GM23338 (cell line): ENCODE measurements at regions not wholly inside any gene's neighbourhood (a gene's known extent, or its start where the extent isn't known, plus 50 kb on each side); places are given as distances from the start of the nearest gene placed in this dataset.

ENCODE experiments used
- ATAC-seq: fragments of 200-7000 bp; cut with Tn5 transposase; 3 replicates; pipeline ENCODE4 v1.9.1; 2020
- DNase-seq: peaks from one replicate; pipeline ENCODE4 v3.0.0-alpha.2; 2015; ENCODE audit warnings: low spot score
- H2AFZ ChIP-seq: fragments of 200-600 bp; sonication (generic); 2 replicates; pipeline ENCODE4 v1.8.0; 2016; ENCODE audit warnings: antibody characterized with exemption, mild to moderate bottlenecking, moderate library complexity
- H3F3A ChIP-seq: fragments of 200-600 bp; sonication (generic); replicated peaks from 2 replicates; pipeline ENCODE4 v1.8.0; 2017; ENCODE audit warnings: antibody characterized with exemption, mixed run types, low read depth
- H3K27ac ChIP-seq: fragments of 200-600 bp; sonication (generic); 2 replicates; pipeline ENCODE4 v1.6.1; 2016; ENCODE audit warnings: low read depth
- H3K27me3 ChIP-seq: fragments of 200-600 bp; sonication (generic); 2 replicates; pipeline ENCODE4 v1.8.0; 2016; ENCODE audit warnings: mild to moderate bottlenecking, mixed run types, moderate library complexity; ENCODE audit not compliant: insufficient read depth
- H3K36me3 ChIP-seq: fragments of 200-600 bp; sonication (generic); 2 replicates; pipeline ENCODE4 v1.8.0; 2016; ENCODE audit warnings: mild to moderate bottlenecking; ENCODE audit not compliant: insufficient read depth
- H3K4me1 ChIP-seq: fragments of 200-600 bp; sonication (generic); 2 replicates; pipeline ENCODE4 v1.8.0; 2016; ENCODE audit warnings: mild to moderate bottlenecking, moderate library complexity; ENCODE audit not compliant: insufficient read depth
- H3K4me2 ChIP-seq: fragments of 200-600 bp; sonication (generic); 2 replicates; pipeline ENCODE4 v1.7.1; 2017; ENCODE audit warnings: mixed run types
- H3K4me3 ChIP-seq: fragments of 200-600 bp; sonication (generic); 2 replicates; pipeline ENCODE4 v1.6.1; 2016; ENCODE audit warnings: mixed run types
- H3K79me2 ChIP-seq: fragments of 200-600 bp; sonication (generic); replicated peaks from 2 replicates; pipeline ENCODE4 v1.8.0; 2017; ENCODE audit warnings: mild to moderate bottlenecking; ENCODE audit not compliant: insufficient read depth
- H3K9me2 ChIP-seq: fragments of 200-600 bp; sonication (generic); 2 replicates; pipeline ENCODE4 v1.8.0; 2017; ENCODE audit not compliant: insufficient read depth
- H4K20me1 ChIP-seq: fragments of 200-600 bp; sonication (generic); replicated peaks from 2 replicates; pipeline ENCODE4 v1.8.0; 2017; ENCODE audit warnings: mild to moderate bottlenecking; ENCODE audit not compliant: insufficient read depth
- H3K27ac Mint-ChIP-seq: 2 replicates; pipeline ENCODE4 v1.8.0; 2020; ENCODE audit warnings: inconsistent platforms, mild to moderate bottlenecking, moderate library complexity, mixed read lengths
- H3K27me3 Mint-ChIP-seq: 3 replicates; pipeline ENCODE4 v1.8.0; 2022; ENCODE audit warnings: low read depth, mild to moderate bottlenecking, moderate library complexity, mixed read lengths, inconsistent platforms; ENCODE audit not compliant: insufficient read depth, poor library complexity
- H3K36me3 Mint-ChIP-seq: 3 replicates; pipeline ENCODE4 v1.8.0; 2021; ENCODE audit warnings: low read depth, mild to moderate bottlenecking, inconsistent platforms, moderate library complexity, mixed read lengths
- H3K4me1 Mint-ChIP-seq: 3 replicates; pipeline ENCODE4 v1.8.0; 2020; ENCODE audit warnings: mild to moderate bottlenecking, inconsistent platforms, mixed read lengths
- H3K4me3 Mint-ChIP-seq: 3 replicates; pipeline ENCODE4 v1.8.0; 2021; ENCODE audit warnings: moderate library complexity, mild to moderate bottlenecking, inconsistent platforms, mixed read lengths
- H3K9me3 Mint-ChIP-seq: 3 replicates; pipeline ENCODE4 v1.8.0; 2020; ENCODE audit warnings: moderate library complexity, mild to moderate bottlenecking, inconsistent platforms, mixed read lengths
- CREB1 ChIP-seq: fragments of 250-450 bp; sonication (Bioruptor Pico); IDR thresholded peaks from 2 replicates; pipeline ENCODE4 v1.5.0; 2020; ENCODE audit warnings: low read depth, mild to moderate bottlenecking, moderate library complexity
- ETS1 ChIP-seq: IDR thresholded peaks from 2 replicates; pipeline ENCODE4 v1.6.1; 2016; ENCODE audit warnings: antibody characterized with exemption
- EZH2 ChIP-seq: fragments of 200-600 bp; sonication (generic); IDR thresholded peaks from one replicate; pipeline ENCODE4 v1.8.0; 2017; ENCODE audit warnings: antibody characterized with exemption, mild to moderate bottlenecking, low read depth; ENCODE audit not compliant: unreplicated experiment
- EZH2phosphoT487 ChIP-seq: fragments of 200-600 bp; sonication (generic); IDR thresholded peaks from one replicate; pipeline ENCODE4 v1.8.1; 2018; ENCODE audit warnings: antibody characterized with exemption; ENCODE audit not compliant: unreplicated experiment
- JUNB ChIP-seq: IDR thresholded peaks from one replicate; pipeline ENCODE4 v1.6.1; 2016; ENCODE audit warnings: antibody characterized with exemption; ENCODE audit not compliant: unreplicated experiment
- NANOG ChIP-seq: IDR thresholded peaks from 2 replicates; pipeline ENCODE4 v1.6.1; 2016; ENCODE audit warnings: antibody characterized with exemption, borderline replicate concordance
- POLR2AphosphoS5 ChIP-seq: IDR thresholded peaks from 2 replicates; pipeline ENCODE4 v1.6.1; 2016; ENCODE audit warnings: antibody characterized with exemption, low read depth
- STAT1 ChIP-seq: IDR thresholded peaks from one replicate; pipeline ENCODE4 v1.6.1; 2016; ENCODE audit warnings: antibody characterized with exemption; ENCODE audit not compliant: unreplicated experiment
- ZNF331 ChIP-seq: fragments of 250-450 bp; sonication (Bioruptor Pico); IDR thresholded peaks from 2 replicates; pipeline ENCODE4 v1.5.0; 2020; ENCODE audit warnings: low read depth, mild to moderate bottlenecking, moderate library complexity
- TF ChIP-seq, protein P1 (sequence below), 2 experiments: fragments of 200-600 bp in 1 of 2; sonication (generic) in 1 of 2; conservative IDR thresholded peaks; 2 replicates each; pipeline versions ENCODE4 v1.5.1 to v1.6.1; 2016 to 2017; ENCODE audit warnings: antibody characterized with exemption in 2 of 2, low read depth in 2 of 2, mild to moderate bottlenecking in 2 of 2, moderate library complexity in 1 of 2
- TF ChIP-seq, protein P2 (sequence below): fragments of 250-450 bp; sonication (Bioruptor Pico); IDR thresholded peaks from 2 replicates; pipeline ENCODE4 v1.5.0; 2020; ENCODE audit warnings: mild to moderate bottlenecking, moderate library complexity

- no peak overlapping the region for H2AFZ ChIP-seq
- no peaks in the 10 kb centered on the region for H3K9me2 ChIP-seq
- Mint-ChIP-seq H3K4me1 (peaks cover 39% of the 10 kb centered on the region), H3K9me3 (no peaks in the 10 kb centered on the region), H3K27ac (no peak overlapping the region), H3K4me3 (no peak overlapping the region), H3K36me3 (no peaks in the 10 kb centered on the region; the same call in 2 of the 3 replicates), H3K27me3 (peaks cover 2% of the 10 kb centered on the region)
- H3K4me3 ChIP-seq: no peak overlapping the region
- H3F3A ChIP-seq: no peaks in the 10 kb centered on the region
- no peak for ATAC-seq
- no peaks in the 10 kb centered on the region for H3K36me3 ChIP-seq
- no peaks in the 10 kb centered on the region for H3K27me3 ChIP-seq
- H3K79me2 ChIP-seq: no peaks in the 10 kb centered on the region
- DNase-seq: no peak
- no peak overlapping the region for H3K4me2 ChIP-seq
- TF ChIP-seq EZH2 (no peak), EZH2phosphoT487 (no peak), ETS1 (no peak), POLR2AphosphoS5 (no peak), CREB1 (CRISPR knock-in tag) (no peak), STAT1 (no peak), NANOG (no peak)
- no peaks in the 10 kb centered on the region for H4K20me1 ChIP-seq
- H3K4me1 ChIP-seq: peaks cover 10% of the 10 kb centered on the region; the same call in 1 of the 2 replicates
- H3K27ac ChIP-seq: no peak overlapping the region
Observed at GRCh38 chr13:73991884-73992283, 142.3 kb downstream of the KLF12 start.

- no peak overlapping the region for H2AFZ ChIP-seq
- no peak overlapping the region for H3K4me3 ChIP-seq
- H3F3A ChIP-seq: no peaks in the 10 kb centered on the region
- Mint-ChIP-seq H3K4me1 (peaks cover 35% of the 10 kb centered on the region), H3K36me3 (no peaks in the 10 kb centered on the region; the same call in 2 of the 3 replicates), H3K27ac (no peak overlapping the region; the same call in 1 of the 2 replicates), H3K4me3 (no peak overlapping the region), H3K27me3 (peaks cover 2% of the 10 kb centered on the region), H3K9me3 (no peaks in the 10 kb centered on the region)
- H4K20me1 ChIP-seq: no peaks in the 10 kb centered on the region
- H3K27ac ChIP-seq: no peak overlapping the region
- H3K36me3 ChIP-seq: no peaks in the 10 kb centered on the region
- no peaks in the 10 kb centered on the region for H3K27me3 ChIP-seq
- H3K79me2 ChIP-seq: no peaks in the 10 kb centered on the region
- ATAC-seq (no peak), DNase-seq (no peak)
- peaks cover 10% of the 10 kb centered on the region; the same call in 1 of the 2 replicates for H3K4me1 ChIP-seq
- no peaks in the 10 kb centered on the region for H3K9me2 ChIP-seq
- H3K4me2 ChIP-seq: no peak overlapping the region
- no peak for TF ChIP-seq CREB1 (CRISPR knock-in tag)
- no peak for TF ChIP-seq NANOG
- TF ChIP-seq POLR2AphosphoS5: no peak
- TF ChIP-seq EZH2phosphoT487: no peak
- TF ChIP-seq JUNB: no peak
- no peak for TF ChIP-seq EZH2
- no peak for TF ChIP-seq STAT1
- TF ChIP-seq, protein P1, sequence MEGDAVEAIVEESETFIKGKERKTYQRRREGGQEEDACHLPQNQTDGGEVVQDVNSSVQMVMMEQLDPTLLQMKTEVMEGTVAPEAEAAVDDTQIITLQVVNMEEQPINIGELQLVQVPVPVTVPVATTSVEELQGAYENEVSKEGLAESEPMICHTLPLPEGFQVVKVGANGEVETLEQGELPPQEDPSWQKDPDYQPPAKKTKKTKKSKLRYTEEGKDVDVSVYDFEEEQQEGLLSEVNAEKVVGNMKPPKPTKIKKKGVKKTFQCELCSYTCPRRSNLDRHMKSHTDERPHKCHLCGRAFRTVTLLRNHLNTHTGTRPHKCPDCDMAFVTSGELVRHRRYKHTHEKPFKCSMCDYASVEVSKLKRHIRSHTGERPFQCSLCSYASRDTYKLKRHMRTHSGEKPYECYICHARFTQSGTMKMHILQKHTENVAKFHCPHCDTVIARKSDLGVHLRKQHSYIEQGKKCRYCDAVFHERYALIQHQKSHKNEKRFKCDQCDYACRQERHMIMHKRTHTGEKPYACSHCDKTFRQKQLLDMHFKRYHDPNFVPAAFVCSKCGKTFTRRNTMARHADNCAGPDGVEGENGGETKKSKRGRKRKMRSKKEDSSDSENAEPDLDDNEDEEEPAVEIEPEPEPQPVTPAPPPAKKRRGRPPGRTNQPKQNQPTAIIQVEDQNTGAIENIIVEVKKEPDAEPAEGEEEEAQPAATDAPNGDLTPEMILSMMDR (conservative IDR thresholded peaks at IDR 0.05; ENCODE audit: low read depth in 2 of 2): no peak
- TF ChIP-seq ZNF331 (CRISPR knock-in tag): no peak
- TF ChIP-seq, protein P2, sequence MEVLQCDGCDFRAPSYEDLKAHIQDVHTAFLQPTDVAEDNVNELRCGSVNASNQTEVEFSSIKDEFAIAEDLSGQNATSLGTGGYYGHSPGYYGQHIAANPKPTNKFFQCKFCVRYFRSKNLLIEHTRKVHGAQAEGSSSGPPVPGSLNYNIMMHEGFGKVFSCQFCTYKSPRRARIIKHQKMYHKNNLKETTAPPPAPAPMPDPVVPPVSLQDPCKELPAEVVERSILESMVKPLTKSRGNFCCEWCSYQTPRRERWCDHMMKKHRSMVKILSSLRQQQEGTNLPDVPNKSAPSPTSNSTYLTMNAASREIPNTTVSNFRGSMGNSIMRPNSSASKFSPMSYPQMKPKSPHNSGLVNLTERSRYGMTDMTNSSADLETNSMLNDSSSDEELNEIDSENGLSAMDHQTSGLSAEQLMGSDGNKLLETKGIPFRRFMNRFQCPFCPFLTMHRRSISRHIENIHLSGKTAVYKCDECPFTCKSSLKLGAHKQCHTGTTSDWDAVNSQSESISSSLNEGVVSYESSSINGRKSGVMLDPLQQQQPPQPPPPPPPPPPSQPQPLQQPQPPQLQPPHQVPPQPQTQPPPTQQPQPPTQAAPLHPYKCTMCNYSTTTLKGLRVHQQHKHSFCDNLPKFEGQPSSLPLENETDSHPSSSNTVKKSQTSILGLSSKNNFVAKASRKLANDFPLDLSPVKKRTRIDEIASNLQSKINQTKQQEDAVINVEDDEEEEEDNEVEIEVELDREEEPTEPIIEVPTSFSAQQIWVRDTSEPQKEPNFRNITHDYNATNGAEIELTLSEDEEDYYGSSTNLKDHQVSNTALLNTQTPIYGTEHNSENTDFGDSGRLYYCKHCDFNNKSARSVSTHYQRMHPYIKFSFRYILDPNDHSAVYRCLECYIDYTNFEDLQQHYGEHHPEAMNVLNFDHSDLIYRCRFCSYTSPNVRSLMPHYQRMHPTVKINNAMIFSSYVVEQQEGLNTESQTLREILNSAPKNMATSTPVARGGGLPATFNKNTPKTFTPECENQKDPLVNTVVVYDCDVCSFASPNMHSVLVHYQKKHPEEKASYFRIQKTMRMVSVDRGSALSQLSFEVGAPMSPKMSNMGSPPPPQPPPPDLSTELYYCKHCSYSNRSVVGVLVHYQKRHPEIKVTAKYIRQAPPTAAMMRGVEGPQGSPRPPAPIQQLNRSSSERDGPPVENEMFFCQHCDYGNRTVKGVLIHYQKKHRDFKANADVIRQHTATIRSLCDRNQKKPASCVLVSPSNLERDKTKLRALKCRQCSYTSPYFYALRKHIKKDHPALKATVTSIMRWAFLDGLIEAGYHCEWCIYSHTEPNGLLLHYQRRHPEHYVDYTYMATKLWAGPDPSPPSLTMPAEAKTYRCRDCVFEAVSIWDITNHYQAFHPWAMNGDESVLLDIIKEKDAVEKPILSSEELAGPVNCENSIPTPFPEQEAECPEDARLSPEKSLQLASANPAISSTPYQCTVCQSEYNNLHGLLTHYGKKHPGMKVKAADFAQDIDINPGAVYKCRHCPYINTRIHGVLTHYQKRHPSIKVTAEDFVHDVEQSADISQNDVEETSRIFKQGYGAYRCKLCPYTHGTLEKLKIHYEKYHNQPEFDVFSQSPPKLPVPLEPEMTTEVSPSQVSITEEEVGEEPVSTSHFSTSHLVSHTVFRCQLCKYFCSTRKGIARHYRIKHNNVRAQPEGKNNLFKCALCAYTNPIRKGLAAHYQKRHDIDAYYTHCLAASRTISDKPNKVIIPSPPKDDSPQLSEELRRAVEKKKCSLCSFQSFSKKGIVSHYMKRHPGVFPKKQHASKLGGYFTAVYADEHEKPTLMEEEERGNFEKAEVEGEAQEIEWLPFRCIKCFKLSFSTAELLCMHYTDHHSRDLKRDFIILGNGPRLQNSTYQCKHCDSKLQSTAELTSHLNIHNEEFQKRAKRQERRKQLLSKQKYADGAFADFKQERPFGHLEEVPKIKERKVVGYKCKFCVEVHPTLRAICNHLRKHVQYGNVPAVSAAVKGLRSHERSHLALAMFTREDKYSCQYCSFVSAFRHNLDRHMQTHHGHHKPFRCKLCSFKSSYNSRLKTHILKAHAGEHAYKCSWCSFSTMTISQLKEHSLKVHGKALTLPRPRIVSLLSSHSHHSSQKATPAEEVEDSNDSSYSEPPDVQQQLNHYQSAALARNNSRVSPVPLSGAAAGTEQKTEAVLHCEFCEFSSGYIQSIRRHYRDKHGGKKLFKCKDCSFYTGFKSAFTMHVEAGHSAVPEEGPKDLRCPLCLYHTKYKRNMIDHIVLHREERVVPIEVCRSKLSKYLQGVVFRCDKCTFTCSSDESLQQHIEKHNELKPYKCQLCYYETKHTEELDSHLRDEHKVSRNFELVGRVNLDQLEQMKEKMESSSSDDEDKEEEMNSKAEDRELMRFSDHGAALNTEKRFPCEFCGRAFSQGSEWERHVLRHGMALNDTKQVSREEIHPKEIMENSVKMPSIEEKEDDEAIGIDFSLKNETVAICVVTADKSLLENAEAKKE: no peak
Observed at GRCh38 chr13:73991384-73991783, 142.8 kb downstream of the KLF12 start.
